ENCODE measurements at regions not wholly inside any gene's neighbourhood (a gene's known extent, or its start where the extent isn't known, plus 50 kb on each side); places are given as distances from the start of the nearest gene placed in this dataset.

DNA sequence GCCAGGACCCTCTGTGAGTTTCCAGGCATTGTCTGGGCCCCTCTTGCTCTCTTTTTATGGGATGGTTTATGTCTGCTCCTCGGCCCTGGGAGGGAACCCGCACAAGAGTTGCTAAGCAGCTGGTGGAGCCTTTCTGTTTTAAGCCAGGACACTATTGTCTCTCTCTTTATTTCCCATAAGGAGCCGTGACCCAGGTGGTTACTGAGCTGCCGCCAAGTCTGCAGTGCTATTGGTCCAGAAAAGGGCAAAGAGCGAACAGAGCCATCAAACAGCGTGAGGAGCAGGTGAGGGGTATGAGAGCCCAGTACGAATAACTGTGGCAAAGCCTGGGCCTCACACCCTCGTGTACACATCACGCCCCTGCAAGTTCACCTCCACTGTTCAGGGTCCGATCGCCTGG lies 280.2 kb downstream of the SHQ1 start:
- no peak for DNase-seq

DNA sequence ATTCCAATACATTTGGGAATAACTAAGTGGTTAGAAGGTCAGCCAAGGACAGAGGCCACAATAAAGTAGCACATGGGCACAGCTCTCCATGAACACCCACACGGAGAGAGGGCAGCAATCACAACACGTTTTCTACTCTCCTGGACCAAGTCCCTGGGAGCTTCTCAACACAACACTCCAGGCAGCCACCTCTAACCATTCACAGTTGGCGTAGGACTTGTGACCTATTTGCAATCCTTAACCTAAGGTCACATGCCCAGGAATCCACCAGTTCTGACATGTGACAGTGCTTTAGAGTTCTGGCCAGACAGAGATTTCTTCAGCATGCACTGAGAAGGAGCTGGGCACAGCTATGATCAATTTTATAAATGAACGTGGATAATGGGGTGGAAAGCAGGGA lies 280.8 kb downstream of the SHQ1 start:
- no peak for DNase-seq

DNA sequence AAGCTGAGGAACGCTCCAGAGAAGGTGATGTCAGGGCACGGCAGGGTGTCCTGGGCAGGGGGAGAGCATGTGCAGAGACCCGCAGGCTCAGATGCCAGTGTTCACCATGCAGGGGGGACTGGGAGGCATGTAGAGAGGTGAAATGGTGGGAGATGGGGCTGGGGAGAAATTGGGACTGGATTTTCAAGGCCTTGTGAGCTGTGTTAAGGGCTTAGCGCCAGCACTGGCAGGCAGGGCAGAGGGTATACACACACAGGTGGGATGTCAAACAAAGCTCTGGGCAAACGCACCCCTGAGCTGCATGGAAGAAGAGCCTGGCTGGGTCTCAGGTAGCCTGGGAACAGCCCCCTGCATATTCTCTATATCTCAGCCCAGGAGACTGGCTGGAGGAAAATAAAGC lies 282.7 kb downstream of the SHQ1 start:
- no peak for DNase-seq

DNA sequence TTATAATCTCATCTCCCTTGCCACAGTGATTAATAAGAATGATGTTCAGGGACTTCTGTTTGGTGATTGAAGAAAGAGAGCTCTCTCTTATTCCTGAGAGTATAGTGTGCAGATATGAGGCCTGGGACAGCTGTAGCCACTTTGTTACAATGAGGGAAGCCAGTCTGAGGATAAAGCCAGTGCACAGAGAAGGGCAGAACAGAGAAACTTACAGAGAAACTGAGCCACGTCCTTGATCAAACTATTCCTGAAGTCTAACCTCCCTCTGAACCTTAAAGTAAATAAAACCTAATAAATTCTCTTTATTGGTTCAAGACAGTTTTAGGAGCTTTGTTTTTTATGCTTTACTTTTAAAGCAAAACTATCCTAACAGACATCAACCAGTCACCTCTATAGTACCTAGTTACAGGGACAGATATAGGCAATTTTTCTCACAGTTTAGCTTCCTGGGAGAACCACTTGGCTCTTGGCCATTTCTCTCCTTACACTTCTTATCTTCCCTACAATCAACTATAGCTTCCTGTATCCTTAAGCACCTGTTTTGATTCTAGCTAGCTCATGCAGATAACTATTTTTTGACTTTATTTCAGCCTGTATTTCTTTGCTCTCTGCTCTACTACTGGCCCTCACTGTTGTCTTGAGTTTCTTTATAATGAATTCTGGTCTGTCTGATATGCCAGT lies 284.4 kb downstream of the SHQ1 start:
- no peak for DNase-seq

DNA sequence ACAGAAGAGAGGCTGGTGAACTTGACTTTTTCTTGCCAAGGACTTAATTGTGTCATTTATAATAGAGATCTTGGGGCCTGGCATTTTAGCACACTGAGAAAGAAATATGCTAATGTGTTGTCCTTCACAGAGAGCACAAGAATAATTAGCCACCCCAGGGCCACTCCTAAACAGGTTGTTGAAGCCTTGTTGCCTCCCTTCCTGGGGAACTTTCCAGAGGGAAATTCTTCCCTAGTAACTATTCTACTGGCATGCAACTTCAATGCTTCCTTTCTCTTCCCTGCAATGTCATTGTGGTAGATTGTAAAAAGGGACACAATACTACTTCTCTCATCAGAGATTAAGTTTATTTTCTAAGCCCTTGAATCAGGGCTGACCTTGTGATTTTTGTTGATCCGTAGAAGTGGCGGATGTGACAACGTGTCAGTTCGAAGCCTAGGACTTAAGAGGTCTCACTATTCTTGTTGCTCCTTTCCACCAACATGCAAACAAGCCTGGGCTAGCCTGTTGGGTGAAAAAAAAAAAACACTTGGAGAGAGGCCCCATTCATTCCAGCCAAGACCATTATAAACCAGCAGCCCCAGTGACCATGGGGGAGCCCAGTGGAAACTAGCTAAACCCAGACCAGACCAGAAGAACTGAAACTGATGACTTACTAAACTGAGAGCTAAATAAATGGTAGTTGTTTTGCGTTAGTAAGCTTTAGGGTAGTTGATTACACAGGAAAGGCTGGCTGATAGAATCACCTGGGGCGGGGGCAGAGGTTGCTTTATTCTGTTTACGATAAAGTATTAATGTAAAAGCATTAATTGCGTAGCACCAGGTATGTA lies 287.2 kb downstream of the SHQ1 start:
- DNase-seq = peak in 5 of 56 donors; percentile 1 to 34 (median 9)

DNA sequence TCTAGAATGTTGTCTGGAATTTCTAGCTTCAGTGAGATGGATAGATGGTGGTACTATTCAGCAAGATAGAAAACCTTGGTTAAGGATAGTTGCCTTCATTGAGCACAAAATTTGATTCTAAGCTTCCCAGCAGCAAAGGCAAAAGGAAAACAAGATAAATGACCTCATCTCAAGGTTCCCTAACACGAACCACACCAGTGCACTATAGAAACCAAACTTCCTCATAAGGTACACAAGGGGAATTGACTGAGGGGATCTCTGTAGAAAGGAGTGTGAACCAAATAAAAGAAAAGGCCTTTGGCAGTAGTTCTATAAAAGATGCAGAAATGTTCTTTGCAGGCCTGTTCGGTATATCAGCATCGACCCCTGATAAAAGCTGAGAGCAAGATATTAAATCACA lies 288.9 kb downstream of the SHQ1 start:
- no peak for DNase-seq

DNA sequence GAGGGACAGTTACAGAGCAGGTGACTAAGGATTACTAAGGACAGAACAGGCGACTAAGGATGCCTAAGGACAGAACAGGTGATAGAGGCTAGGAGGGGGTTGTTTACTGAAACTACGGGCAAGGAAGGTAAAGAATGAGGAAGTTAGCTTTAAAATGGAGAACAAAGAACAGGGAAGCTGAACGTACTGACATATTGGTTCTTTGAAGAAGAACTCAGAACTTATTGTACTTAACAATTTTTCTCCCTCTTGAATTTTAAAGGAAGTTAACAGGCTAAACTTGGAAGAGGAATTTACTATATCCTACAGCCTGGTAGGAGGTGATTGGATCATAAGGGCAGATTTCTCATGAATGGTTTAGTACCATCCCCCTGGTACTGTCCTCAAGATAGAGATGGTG lies 290.2 kb downstream of the SHQ1 start:
- no peak for DNase-seq

DNA sequence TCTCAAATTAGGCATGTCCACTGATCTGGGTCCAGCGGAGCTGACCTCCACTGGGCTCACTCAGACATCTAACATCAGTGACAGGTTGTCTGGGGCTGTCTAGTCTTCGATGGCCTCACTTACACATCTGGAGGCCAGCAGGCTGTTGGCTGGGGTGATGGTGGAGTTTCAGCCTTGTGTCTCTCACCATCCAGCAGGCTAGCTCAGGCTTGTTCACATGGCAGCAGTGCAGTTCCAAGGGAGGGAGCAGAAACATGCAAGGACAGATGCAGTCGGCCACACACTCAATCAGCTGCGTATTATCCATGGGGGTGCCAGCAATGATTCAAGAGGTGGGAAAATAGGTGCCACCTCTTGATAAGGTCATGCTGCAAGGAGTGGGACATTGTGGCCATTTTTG lies 292.5 kb downstream of the SHQ1 start:
- no peak for DNase-seq

DNA sequence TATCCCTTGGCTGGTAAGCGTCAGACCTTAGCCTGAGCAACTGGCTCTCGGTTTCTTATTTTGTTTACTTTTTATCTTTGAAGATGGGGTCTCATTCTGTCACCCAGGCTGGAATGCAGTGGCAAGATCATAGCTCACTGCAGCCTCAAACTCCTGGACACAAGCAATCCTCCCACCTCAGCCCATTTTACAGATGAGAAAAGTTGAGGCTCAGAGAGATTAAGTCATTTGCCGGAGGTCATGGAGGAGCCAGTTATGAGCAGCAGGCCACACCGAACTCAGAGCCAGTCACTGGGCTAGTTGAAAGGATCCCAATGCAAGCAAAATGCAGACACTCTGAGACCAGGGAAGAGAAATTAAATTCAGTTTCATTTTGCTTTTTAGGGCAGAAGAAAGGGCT lies 293.6 kb downstream of the SHQ1 start:
- no peak for DNase-seq

DNA sequence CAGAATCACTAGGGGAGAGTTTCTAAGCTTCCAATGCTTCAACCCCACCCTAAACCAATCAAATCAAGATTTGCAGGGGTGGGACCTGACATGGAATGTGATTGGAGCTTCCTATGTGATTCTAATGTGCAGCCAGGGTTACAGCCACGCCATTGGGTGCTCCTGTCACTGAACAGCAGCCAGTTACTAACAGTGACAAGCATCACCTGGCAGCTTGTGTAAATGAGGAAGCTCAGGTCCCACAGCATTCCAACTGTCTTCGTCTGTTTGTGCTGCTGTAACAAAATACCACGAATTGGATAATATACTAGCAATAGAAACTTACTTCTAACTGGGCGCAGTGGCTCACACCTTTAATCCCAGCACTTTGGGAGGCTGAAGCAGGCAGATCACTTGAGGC lies 294.9 kb downstream of the SHQ1 start:
- no peak for DNase-seq

DNA sequence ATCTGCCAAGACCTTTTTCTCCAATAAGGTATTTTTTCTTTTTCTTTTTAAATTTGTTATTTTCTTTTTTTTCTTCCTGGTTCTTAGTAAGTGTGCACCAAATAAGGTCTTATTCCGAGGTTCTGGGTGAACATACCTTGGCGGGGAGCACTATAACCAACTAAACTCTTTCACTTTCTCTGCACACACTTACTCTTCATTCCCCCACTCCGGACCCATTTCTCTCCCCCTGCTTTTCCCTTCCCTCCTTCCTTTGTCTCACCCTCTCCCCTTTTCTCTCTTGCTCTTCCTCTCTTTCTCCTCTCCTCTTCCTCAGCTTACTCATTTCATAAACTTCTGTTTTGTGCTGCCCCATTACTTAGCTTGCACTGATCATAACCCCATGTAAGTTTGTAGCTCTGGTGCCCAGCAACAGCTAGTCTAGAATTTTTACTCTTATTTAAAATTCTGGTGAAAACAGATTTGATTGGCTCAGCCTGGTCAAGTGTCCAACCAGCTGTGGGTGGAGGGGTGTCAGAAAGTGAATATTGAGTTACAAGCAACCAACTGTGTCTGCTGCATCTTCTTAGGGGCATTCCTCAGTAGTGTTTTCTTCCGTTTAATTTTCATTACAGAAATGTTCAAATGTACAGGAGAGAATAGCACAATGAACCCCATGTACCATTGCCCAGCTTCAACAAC lies 297.5 kb downstream of the SHQ1 start:
- no peak for DNase-seq

DNA sequence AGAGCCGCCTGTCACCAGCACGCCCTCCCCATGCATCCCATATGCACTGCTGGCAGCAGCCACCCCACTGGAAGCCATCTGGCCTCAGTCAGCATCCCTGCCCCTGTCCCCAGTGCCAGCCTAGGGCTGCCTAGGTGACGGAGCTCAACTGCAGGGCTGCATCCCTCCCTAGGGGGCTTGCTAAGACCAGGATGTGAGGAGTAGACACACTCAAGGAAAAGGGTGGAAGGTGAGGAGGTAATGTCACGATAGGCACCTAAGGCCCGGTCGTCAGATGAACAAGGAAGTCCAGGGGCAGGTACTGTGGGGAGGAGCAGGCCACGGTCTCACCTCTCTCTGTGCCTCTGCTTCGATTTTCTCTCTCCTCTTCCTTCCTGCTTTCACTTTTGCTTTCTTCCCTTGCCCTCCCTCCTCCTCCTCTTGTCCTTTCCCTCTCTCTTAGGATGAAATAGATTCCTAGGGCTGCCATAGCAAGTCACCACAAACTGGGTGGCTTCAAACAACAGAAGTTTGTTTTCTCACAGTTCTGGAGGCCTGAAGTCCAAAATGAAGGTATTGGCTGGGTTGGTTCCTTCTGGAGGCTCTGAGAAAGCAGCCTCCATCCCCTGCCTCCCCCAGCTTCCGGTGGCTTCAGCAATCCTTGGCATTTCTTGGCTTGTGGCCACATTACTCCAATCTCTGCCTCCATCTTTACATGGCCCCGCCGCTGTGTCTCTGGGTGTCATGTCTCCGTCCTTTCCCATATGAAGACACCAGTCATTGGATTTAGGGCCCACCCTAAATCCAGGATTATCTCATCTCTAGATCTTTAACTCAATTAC lies 298.3 kb downstream of the SHQ1 start:
- no peak for DNase-seq

DNA sequence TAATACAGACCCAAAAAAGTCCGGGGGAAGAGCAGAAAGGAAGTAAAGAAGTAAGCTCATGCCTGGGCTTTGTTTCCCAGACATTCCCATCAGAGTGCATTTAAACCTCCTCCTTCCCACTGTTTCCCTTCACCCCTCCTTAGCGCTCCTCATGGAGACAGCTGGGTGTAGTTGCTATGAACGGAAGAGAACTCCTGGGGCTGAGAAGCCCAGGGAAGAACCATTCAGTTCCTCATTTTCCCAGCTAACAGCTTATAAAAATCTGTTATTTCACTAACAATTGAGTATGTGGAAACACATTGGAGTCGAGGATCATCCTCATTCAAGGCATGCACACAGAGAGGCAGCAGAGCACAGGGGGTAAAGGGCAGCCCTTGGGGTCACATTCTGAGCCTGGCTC lies 299.3 kb downstream of the SHQ1 start:
- DNase-seq = no peak

DNA sequence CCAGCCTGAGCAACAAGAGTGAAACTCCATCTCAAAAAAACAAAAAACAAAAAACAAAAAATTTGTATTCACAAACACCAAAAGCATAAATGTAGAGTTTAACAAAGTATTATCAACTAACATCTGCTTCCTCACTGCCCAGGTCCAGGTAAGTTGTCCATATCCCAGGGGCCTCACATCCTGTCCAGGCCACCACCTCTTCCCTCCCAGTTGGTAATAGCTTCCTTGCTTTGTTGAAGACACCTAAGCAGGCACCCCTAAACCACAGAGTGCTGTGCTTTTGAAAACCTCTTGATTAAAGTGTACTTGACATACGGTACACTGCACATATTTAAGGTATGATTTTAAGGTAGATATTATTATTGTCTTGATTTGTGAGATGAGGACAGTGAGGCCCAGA lies 299.8 kb downstream of the SHQ1 start:
- DNase-seq = no peak

DNA sequence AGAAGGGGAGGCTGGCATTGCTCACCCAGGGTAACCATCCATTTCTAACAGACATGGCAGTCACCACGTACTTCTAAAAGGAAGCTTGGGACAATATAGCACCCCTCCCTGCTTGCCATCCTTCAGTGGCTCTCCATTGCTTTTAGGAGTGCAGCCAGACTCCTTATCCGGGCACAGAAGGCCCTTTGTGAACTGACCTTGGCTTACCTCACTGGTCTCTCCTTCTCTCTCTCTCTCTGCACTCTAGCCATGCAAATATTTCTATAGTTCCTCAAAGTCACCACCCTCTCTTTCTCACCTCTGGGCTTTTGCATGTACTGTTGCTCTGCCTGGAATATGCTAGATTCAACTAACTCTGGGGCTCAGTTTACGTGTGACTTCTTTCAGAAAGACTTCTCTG lies 301.1 kb downstream of the SHQ1 start:
- no peak for DNase-seq

DNA sequence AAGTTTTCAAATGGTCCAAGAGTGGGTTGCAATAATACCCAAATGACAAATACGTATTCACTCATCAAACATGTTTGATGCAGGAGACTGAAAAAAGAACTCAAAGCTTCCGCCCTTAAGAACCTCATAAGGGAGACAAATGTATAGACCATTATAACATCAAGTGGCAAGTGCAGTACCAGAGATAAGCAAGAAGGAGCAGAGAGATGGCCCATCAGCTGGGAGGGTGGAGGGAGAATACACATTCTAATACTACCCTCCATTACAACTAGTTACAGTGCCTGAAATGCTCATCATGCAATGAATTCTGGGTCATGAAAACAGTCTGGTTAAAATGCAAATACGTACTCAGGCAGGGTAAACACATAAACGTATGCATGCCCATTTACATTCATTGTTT lies 304.0 kb downstream of the SHQ1 start:
- DNase-seq = no peak

DNA sequence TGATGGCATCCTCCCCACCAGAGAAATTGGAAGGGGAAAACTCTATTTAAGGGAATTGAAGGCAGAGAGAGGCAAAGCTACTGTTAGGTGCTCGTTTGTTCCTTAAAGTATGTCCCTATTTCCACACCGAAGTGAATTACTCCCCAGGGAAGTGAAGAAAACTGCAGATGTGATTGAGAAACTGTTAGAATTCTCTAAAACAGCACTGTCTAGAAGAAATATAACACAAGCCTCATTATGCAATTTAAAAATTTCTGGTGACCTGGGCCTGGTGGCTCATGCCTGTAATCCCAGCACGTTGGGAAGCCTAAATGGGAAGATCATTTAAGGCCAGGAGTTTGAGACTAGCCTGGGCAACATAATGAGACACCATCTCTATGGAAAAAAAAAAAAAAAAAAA lies 305.0 kb downstream of the SHQ1 start:
- no peak for DNase-seq

DNA sequence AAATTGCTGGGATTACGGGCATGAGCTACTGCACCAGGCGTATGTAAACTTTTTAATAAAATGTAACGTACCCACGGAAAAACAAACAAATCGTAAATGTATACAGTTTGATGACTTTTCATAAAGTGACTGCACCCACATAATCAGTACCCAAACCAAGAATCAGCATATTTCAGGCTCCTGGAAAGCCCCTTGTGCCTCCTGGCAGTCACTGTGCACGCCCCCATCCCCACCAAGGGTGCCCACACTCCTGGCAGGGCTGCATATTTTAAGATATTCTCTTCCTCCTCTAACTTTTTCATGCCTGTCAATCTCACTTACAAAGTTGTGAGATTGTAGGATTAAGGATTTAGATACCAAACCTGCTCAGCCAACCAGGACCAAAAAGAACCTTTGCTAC lies 305.5 kb downstream of the SHQ1 start:
- DNase-seq = no peak

DNA sequence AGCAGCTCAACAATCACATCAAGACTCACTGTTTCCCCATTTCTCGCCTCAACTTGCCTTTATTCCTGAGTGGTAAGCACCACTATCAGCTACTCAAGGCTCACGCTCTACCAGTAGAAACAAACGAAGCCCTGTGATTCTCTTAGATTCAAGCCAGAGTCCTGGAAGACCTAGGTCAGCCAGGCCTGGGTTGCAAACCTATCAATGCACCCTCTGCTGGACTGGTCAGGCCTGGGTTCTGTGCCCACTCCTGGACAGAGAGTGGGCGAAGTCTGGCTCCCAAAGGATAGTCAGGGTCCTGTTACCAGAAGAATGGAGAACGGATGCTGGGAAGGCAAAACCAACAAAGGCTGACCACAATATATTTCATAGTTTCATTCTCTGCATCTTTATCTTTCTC lies 308.4 kb downstream of the SHQ1 start:
- DNase-seq = no peak

DNA sequence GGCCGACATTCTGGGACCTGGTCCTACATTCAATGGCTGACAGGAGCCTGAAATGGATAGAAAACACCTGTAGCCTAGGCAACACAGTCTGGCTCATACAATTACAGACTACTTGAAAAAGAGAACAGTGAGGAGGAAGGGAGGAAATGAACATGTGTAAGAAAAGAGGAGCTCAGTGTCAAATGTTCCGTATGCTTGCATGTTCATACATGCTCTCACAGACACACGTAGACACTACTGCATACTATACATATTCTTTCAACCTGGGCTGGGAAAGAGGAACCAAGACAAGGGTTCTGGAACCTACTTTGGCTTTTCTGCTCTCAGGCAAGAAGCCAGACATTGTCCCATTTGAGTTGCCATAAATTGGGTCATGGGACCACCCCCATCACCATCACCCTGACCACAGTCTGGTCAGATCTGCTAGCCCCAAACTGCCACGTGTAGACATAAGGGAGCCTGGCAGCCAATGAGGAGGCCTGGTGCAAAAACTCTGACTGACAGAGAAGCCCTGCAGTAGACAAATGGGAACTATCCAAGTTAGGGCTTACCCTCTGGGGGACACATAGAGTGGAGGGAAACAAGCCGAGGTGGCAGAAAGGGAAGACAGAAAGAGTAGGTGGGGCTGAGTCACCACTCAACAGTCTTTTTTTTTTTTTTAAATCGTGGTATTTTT lies 310.0 kb downstream of the SHQ1 start:
- DNase-seq = no peak

DNA sequence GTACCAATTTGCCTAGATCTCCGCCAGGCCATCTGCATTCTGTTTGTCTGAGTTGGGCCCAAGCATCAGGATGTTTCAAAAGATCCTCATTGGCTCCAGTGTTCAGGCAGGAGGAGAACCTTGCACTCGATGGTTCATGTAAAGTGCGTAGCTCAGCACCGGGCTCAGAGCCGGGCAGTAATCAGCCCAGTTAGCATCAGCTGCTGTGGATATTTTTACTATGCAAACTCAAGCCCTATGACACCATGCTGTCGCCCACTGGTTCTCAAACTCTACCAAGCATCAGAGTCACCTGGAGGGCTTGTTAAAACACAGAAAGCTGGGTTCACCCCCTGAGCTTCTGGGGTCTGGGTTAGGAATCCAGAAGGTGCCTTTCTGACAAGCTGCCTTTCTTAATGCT lies 310.8 kb downstream of the SHQ1 start:
- no peak for DNase-seq
